ENCODE measurements at regions not wholly inside any gene's neighbourhood (a gene's known extent, or its start where the extent isn't known, plus 50 kb on each side); places are given as distances from the start of the nearest gene placed in this dataset.
"Not testable (repeated sequence)": the region's sequence is repeated elsewhere in the genome, so short reads cannot be mapped to it uniquely, and the experiment has no call there.

DNA sequence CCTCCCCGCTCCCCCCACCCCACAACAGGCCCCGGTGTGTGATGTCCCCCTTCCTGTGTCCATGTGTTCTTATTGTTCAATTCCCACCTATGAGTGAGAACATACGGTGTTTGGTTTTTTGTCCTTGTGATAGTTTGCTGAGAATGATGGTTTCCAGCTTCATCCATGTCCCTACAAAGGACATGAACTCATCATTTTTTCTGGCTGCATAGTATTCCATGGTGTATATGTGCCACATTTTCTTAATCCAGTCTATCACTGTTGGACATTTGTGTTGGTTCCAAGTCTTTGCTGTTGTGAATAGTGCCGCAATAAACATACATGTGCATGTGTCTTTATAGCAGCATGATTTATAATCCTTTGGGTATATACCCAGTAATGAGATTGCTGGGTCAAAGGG is 104.3 kb downstream of the MTPN start:
- dilution Hi-C loops (cut with MboI; ENCODE audit: extremely low pct_ligation_motif_present, low sequenced_read_pairs); intact Hi-C loops (cut with micrococcal nuclease); CTCF ChIA-PET; H3K27ac ChIP-seq (ENCODE audit: insufficient read depth, low read depth, low read length); H2AFZ ChIP-seq (ENCODE audit: low read depth, low read length); BruUV-seq (replicated peaks); POLR2A ChIA-PET; H3K36me3 ChIP-seq (ENCODE audit: control insufficient read depth in 2 of 2, extremely low read depth in 1 of 2, insufficient read depth in 2 of 2, low read length in 2 of 2); H3K79me2 ChIP-seq (ENCODE audit: control insufficient read depth, insufficient read depth, low read length); H3K27me3 ChIP-seq (ENCODE audit: control insufficient read depth in 2 of 2, insufficient read depth in 2 of 2, low read length in 2 of 2); FAIRE-seq; DNase-seq (ENCODE audit: low read depth, low spot score); H3K4me3 ChIP-seq (replicated peaks in 1 of 3; ENCODE audit: insufficient read depth in 1 of 3, low read depth in 1 of 3, low read length in 3 of 3); H3K4me2 ChIP-seq (ENCODE audit: insufficient read depth, low read length); H4K20me1 ChIP-seq (replicated peaks; ENCODE audit: control insufficient read depth, extremely low read depth, insufficient read depth, low read length); H3K9ac ChIP-seq (replicated peaks; ENCODE audit: extremely low read depth, insufficient read depth, low read length); H3K4me1 ChIP-seq (ENCODE audit: control insufficient read depth, extremely low read depth, insufficient read depth, low read length); H3K9me1 ChIP-seq (replicated peaks; ENCODE audit: control insufficient read depth, extremely low read depth, insufficient read depth, low read length); H3K9me3 ChIP-seq (replicated peaks; ENCODE audit: control insufficient read depth, insufficient read depth, low read length): not testable (repeated sequence)

DNA sequence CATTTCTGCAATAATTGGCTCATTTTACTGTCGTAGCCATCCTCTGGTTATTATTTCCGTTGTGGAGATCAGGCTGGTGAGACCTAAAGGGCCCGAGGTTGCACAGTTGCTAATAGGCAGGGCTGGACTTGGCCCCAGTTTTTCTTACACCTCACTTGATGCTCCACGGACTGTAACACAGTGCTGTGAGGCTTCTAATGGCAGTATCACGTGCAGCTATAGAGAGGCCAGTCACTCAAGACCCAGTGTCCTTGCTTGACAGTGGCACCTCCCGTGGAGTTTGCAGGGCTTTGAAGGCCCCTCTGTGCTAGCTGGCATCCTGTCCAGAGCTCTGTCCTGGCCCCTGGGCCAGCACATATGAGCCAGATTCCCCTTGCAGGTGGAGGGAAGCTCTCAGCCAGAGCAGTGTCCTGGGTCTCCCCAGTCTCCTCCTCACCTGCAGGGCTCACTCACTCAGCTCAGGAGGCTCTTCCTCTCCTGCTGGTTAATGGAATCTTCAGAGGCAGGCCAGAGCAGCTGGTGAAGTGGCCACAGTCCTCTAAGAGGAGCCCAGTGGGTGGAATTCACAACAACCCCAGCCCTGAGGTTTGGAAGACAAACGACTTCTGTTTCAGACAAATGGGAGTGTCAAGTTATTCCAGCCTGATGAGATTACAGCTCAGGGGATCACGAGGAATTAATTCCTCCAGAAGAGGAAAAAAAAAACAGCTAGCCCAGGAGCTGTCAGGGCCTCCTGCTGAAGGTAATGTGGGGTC is 114.2 kb upstream of the FAM180A start:
- dilution Hi-C loops (cut with MboI; ENCODE audit: extremely low pct_ligation_motif_present, low sequenced_read_pairs) = no loop called here
- TF ChIP-seq, protein P1, sequence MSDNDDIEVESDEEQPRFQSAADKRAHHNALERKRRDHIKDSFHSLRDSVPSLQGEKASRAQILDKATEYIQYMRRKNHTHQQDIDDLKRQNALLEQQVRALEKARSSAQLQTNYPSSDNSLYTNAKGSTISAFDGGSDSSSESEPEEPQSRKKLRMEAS (IDR thresholded peaks at IDR 0.05; ENCODE audit: insufficient read depth, insufficient read length) = no peak
- no peak for TF ChIP-seq GATA2 (IDR thresholded peaks at IDR 0.05; ENCODE audit: insufficient read depth, insufficient read length, low read depth, low read length)
- TF ChIP-seq, protein P2, sequence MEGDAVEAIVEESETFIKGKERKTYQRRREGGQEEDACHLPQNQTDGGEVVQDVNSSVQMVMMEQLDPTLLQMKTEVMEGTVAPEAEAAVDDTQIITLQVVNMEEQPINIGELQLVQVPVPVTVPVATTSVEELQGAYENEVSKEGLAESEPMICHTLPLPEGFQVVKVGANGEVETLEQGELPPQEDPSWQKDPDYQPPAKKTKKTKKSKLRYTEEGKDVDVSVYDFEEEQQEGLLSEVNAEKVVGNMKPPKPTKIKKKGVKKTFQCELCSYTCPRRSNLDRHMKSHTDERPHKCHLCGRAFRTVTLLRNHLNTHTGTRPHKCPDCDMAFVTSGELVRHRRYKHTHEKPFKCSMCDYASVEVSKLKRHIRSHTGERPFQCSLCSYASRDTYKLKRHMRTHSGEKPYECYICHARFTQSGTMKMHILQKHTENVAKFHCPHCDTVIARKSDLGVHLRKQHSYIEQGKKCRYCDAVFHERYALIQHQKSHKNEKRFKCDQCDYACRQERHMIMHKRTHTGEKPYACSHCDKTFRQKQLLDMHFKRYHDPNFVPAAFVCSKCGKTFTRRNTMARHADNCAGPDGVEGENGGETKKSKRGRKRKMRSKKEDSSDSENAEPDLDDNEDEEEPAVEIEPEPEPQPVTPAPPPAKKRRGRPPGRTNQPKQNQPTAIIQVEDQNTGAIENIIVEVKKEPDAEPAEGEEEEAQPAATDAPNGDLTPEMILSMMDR (IDR thresholded peaks at IDR 0.05; ENCODE audit: extremely low read depth in 1 of 2, insufficient read depth in 1 of 2, low read depth in 1 of 2, low read length in 2 of 2) = no peak
- no peak for TF ChIP-seq FOS (IDR thresholded peaks at IDR 0.05; ENCODE audit: borderline replicate concordance, insufficient read depth, low read length)
- no peak for TF ChIP-seq MYC (IDR thresholded peaks at IDR 0.05; ENCODE audit: low read depth, low read length)
- TF ChIP-seq POLR2AphosphoS5 (IDR thresholded peaks at IDR 0.05; ENCODE audit: insufficient read depth, low read depth, low read length) = no peak
- no peak for TF ChIP-seq EZH2 (IDR thresholded peaks at IDR 0.05; ENCODE audit: borderline replicate concordance, low read depth, low read length, severe bottlenecking)
- no peak for TF ChIP-seq JUN (IDR thresholded peaks at IDR 0.05; ENCODE audit: borderline replicate concordance, insufficient read depth, insufficient read length, low read depth)
- TF ChIP-seq POLR2A (IDR thresholded peaks at IDR 0.05; ENCODE audit: low read depth, low read length) = no peak
- Histone ChIP-seq H3K27me3 (ENCODE audit: control insufficient read depth in 2 of 2, insufficient read depth in 2 of 2, low read length in 2 of 2) (no peaks in the 10 kb centered on the region), H3K27ac (ENCODE audit: insufficient read depth, low read depth, low read length) (no peak overlapping the region), H3K4me2 (ENCODE audit: insufficient read depth, low read length) (no peak overlapping the region), H3K9ac (replicated peaks; ENCODE audit: extremely low read depth, insufficient read depth, low read length) (no peak overlapping the region), H3K36me3 (ENCODE audit: control insufficient read depth in 2 of 2, extremely low read depth in 1 of 2, insufficient read depth in 2 of 2, low read length in 2 of 2) (no peaks in the 10 kb centered on the region), H3K79me2 (ENCODE audit: control insufficient read depth, insufficient read depth, low read length) (no peaks in the 10 kb centered on the region), H3K4me3 (replicated peaks in 1 of 3; ENCODE audit: insufficient read depth in 1 of 3, low read depth in 1 of 3, low read length in 3 of 3) (no peak overlapping the region), H3K4me1 (ENCODE audit: control insufficient read depth, extremely low read depth, insufficient read depth, low read length) (no peaks in the 10 kb centered on the region), H3K9me1 (replicated peaks; ENCODE audit: control insufficient read depth, extremely low read depth, insufficient read depth, low read length) (no peaks in the 10 kb centered on the region), H4K20me1 (replicated peaks; ENCODE audit: control insufficient read depth, extremely low read depth, insufficient read depth, low read length) (no peaks in the 10 kb centered on the region), H2AFZ (ENCODE audit: low read depth, low read length) (no peak overlapping the region), H3K9me3 (replicated peaks; ENCODE audit: control insufficient read depth, insufficient read depth, low read length) (no peaks in the 10 kb centered on the region)
- FAIRE-seq = no peak
- CTCF ChIA-PET = interaction anchor here (1.5 kb wide), 1 partner anchor 153 kb away, joined by 4 read pairs; no protein-coding TSS in a partner anchor
- no peak for DNase-seq (ENCODE audit: low read depth, low spot score)
- no TSS peak for BruUV-seq (replicated peaks)
- intact Hi-C loops (cut with micrococcal nuclease) = no loop called here
- POLR2A ChIA-PET = no interaction called here
